PFSK-1 (cell line): ENCODE measurements at regions not wholly inside any gene's neighbourhood (a gene's known extent, or its start where the extent isn't known, plus 50 kb on each side); places are given as distances from the start of the nearest gene placed in this dataset.

Source experiments
- FOXP2 ChIP-seq: optimal IDR thresholded peaks from 2 replicates; pipeline ENCODE3; 2011; ENCODE audit warnings: borderline replicate concordance, control low read depth, inconsistent platforms; ENCODE audit not compliant: insufficient read depth; ENCODE audit errors: extremely low read length, extremely low read depth
- POLR2AphosphoS5 ChIP-seq: IDR thresholded peaks from 2 replicates; pipeline ENCODE4 v1.6.1; 2012; ENCODE audit warnings: low read depth, mild to moderate bottlenecking, control low read depth, low read length, moderate library complexity
- REST ChIP-seq, 2 experiments: IDR thresholded peaks; 2 replicates each; pipeline versions ENCODE4 v1.6.1 to v1.8.0; 2011 to 2012; ENCODE audit warnings: low read depth in 2 of 2, low read length in 2 of 2, control low read depth in 1 of 2, inconsistent platforms in 1 of 2, mild to moderate bottlenecking in 1 of 2, moderate library complexity in 1 of 2; ENCODE audit not compliant: insufficient read depth in 1 of 2
- SIN3A ChIP-seq: IDR thresholded peaks from 2 replicates; pipeline ENCODE4 v1.6.1; 2012; ENCODE audit warnings: mild to moderate bottlenecking, low read length, moderate library complexity, borderline replicate concordance; ENCODE audit not compliant: insufficient read depth
- TAF1 ChIP-seq: IDR thresholded peaks from 2 replicates; pipeline ENCODE4 v1.6.1; 2012; ENCODE audit warnings: low read length, control low read depth, borderline replicate concordance; ENCODE audit not compliant: insufficient read depth

GRCh38 chr6:141288947-141289346 is 843.8 kb upstream of the GJE1 start:
- no peak for TF ChIP-seq POLR2AphosphoS5

- TF ChIP-seq SIN3A, result no peak
- no peak for TF ChIP-seq POLR2AphosphoS5
- TF ChIP-seq FOXP2, result no peak
- no peak for TF ChIP-seq TAF1
- TF ChIP-seq REST (IDR thresholded peaks at IDR 0.05; ENCODE audit: insufficient read depth in 1 of 2, low read depth in 2 of 2, low read length in 2 of 2), result no peak
Observed at GRCh38 chr6:141282263-141282662, 850.5 kb upstream of the GJE1 start.

GRCh38 chr6:141269684-141270083 is 863.0 kb upstream of the GJE1 start:
- TF ChIP-seq TAF1 (no peak), POLR2AphosphoS5 (no peak), SIN3A (no peak), REST (IDR thresholded peaks at IDR 0.05; ENCODE audit: insufficient read depth in 1 of 2, low read depth in 2 of 2, low read length in 2 of 2) (no peak), FOXP2 (no peak)

GRCh38 chr6:141267420-141267819 is 865.3 kb upstream of the GJE1 start:
- TF ChIP-seq SIN3A (no peak), POLR2AphosphoS5 (no peak), TAF1 (no peak), FOXP2 (no peak), REST (IDR thresholded peaks at IDR 0.05; ENCODE audit: insufficient read depth in 1 of 2, low read depth in 2 of 2, low read length in 2 of 2) (no peak)

- no peak for TF ChIP-seq FOXP2
- TF ChIP-seq SIN3A, result no peak
- TF ChIP-seq REST (IDR thresholded peaks at IDR 0.05; ENCODE audit: insufficient read depth in 1 of 2, low read depth in 2 of 2, low read length in 2 of 2), result no peak
- TF ChIP-seq POLR2AphosphoS5, result no peak
- TF ChIP-seq TAF1, result no peak
Observed at GRCh38 chr6:141265756-141266623, 866.7 kb upstream of the GJE1 start.
